T-helper 17 cell (primary cell): ENCODE measurements at regions not wholly inside any gene's neighbourhood (a gene's known extent, or its start where the extent isn't known, plus 50 kb on each side); places are given as distances from the start of the nearest gene placed in this dataset.

Source experiments
- ATAC-seq: fragments of 150-1000 bp; cut with Tn5 transposase; 2 replicates; pipeline ENCODE4 v1.10.0; 2021; ENCODE audit warnings: mild to moderate bottlenecking, moderate library complexity
- DNase-seq, 3 donors: peaks; one replicate each; pipeline versions ENCODE4 v3.0.0 to v3.0.0-alpha.2; 2020 to 2021
- H3K9me3 ChIP-seq: one replicate; pipeline ENCODE4 v1.7.0; 2013; ENCODE audit warnings: low read length, mild to moderate bottlenecking; ENCODE audit not compliant: control insufficient read depth, poor library complexity, severe bottlenecking
- H3K27ac Mint-ChIP-seq: one replicate; pipeline ENCODE4 v1.8.0; 2022; ENCODE audit warnings: mild to moderate bottlenecking, moderate library complexity, mixed read lengths
- H3K27me3 Mint-ChIP-seq: one replicate; pipeline ENCODE4 v1.8.0; 2022; ENCODE audit warnings: mixed read lengths
- H3K36me3 Mint-ChIP-seq: one replicate; pipeline ENCODE4 v1.8.0; 2022; ENCODE audit warnings: low read depth, mixed read lengths
- H3K4me1 Mint-ChIP-seq: one replicate; pipeline ENCODE4 v1.8.0; 2022; ENCODE audit warnings: mild to moderate bottlenecking, mixed read lengths
- H3K4me3 Mint-ChIP-seq: one replicate; pipeline ENCODE4 v1.8.0; 2022; ENCODE audit warnings: mild to moderate bottlenecking, moderate library complexity, mixed read lengths

DNA sequence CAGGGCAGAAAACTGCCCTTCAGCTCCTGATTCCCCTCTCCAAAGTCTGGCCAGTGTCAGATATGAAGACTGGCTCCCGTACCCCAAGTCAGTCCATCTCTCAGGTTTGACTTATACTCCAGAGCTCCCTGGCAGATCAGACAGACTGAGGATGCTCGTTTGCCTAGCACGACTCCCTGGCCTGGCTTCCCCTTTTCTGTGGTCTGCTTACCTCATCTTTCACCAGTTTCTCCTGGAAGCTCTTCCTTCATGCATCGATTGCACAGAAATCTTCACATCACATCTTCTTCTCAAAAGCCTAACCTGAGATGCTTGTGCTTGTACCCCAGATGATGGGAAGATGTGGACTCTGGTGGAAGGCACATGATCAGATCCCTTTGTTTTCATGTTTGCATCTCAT, 387.9 kb upstream of the POU3F3 start:
- no peaks in the 10 kb centered on the region for H3K9me3 ChIP-seq
- Mint-ChIP-seq H3K27me3 (no peaks in the 10 kb centered on the region), H3K27ac (no peak overlapping the region), H3K36me3 (no peaks in the 10 kb centered on the region), H3K4me1 (no peaks in the 10 kb centered on the region), H3K4me3 (no peak overlapping the region)
- no peak for ATAC-seq
- no peak for DNase-seq

DNA sequence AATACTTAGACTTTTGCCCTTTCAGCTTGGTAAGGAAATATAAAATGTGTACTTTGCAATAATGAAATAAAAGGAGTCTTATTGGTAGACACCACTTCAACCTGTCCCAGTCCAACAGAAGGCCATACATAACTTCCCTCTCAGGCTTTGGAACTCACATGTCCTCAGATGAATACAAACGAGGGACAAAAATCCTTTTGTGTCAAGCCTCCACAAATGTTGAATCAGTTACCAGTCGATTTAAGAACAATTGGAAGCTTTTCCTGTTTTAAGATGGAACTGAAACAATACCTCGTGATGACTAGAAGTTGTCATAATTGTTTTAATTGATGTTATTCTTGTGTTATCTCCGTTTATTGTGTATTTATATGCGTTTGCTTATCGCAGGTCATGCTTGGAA, 385.1 kb upstream of the POU3F3 start:
- Mint-ChIP-seq H3K4me1 (no peaks in the 10 kb centered on the region), H3K27ac (no peak overlapping the region), H3K4me3 (no peak overlapping the region), H3K27me3 (no peaks in the 10 kb centered on the region), H3K36me3 (no peaks in the 10 kb centered on the region)
- no peak for ATAC-seq
- H3K9me3 ChIP-seq = no peaks in the 10 kb centered on the region
- no peak for DNase-seq

GRCh38 chr2:104472076-104472475, 381.8 kb upstream of the POU3F3 start:
- no peaks in the 10 kb centered on the region for H3K9me3 ChIP-seq
- ATAC-seq (no peak), DNase-seq (no peak)
- H3K4me1 Mint-ChIP-seq = no peaks in the 10 kb centered on the region
- H3K4me3 Mint-ChIP-seq = no peak overlapping the region
- no peak overlapping the region for H3K27ac Mint-ChIP-seq
- no peaks in the 10 kb centered on the region for H3K36me3 Mint-ChIP-seq
- no peaks in the 10 kb centered on the region for H3K27me3 Mint-ChIP-seq

DNA sequence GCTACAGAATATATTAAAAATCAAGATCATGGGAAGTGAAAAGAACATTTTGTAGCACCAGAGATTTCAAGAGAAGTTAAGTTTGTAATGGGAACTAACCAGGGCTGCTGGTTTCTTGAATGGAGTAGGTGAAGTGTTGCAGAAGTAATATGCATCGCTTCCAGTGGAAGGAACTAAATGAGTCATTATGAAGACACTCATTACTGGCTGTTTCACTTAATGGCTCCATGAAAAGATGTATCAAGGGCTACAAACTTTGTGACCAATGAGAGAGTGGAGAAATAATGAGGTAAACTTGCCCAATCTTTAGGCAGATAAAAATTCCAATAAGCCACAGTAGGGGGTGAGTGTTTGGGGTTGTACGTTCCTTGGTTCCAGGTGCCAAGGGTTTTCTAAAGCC, 380.4 kb upstream of the POU3F3 start:
- H3K9me3 ChIP-seq = no peaks in the 10 kb centered on the region
- DNase-seq (no peak), ATAC-seq (no peak)
- Mint-ChIP-seq H3K4me3 (no peak overlapping the region), H3K4me1 (no peaks in the 10 kb centered on the region), H3K36me3 (no peaks in the 10 kb centered on the region), H3K27ac (no peak overlapping the region), H3K27me3 (no peaks in the 10 kb centered on the region)

GRCh38 chr2:104474716-104475115, 379.2 kb upstream of the POU3F3 start:
- H3K4me1 Mint-ChIP-seq = no peaks in the 10 kb centered on the region
- H3K36me3 Mint-ChIP-seq = no peaks in the 10 kb centered on the region
- H3K9me3 ChIP-seq = no peaks in the 10 kb centered on the region
- DNase-seq (no peak), ATAC-seq (no peak)
- H3K4me3 Mint-ChIP-seq = no peak overlapping the region
- no peak overlapping the region for H3K27ac Mint-ChIP-seq
- no peaks in the 10 kb centered on the region for H3K27me3 Mint-ChIP-seq

DNA sequence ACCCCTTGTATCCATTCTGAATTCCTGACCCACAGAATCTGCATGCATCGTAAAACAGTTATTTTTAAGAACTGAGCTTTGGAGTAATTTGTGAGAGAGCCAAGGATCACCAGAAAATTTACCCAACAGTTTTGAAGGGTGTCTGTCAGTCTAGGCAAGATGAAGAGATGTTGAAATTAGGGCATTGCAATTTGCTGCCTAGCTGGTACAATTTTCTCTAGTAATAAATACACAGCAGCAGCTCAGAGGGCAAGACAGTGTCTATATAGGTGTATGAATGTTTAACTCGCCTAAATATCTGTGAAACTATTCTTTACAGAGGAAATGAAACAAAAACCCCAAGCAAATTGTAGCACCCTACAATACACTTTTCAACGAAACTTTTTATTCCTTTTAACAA, 377.8 kb upstream of the POU3F3 start:
- Mint-ChIP-seq H3K27ac (no peak overlapping the region), H3K27me3 (no peaks in the 10 kb centered on the region), H3K4me1 (no peaks in the 10 kb centered on the region), H3K36me3 (no peaks in the 10 kb centered on the region), H3K4me3 (no peak overlapping the region)
- H3K9me3 ChIP-seq = no peaks in the 10 kb centered on the region
- ATAC-seq = no peak
- no peak for DNase-seq

DNA sequence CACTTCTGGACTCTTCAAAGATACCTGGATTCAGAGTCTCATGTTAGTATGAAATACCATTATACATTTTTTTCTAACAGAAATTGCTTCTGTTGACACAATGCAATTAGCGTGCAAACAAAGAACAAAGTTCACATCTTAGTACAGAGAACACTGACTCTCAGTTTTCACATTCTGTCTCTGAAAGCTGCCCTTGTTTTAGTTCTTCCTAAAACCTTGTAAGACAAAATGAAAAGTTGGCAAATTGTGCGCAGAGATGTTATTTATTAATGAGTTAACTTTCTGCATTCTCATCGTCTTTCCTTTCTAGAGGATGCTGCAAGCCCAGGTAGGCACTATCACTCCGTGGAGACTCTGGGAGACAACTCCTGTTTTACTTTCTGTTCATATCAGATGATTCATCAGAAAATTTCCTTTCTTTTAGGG, 377.3 kb upstream of the POU3F3 start:
- H3K4me3 Mint-ChIP-seq = no peak overlapping the region
- no peak for ATAC-seq
- H3K4me1 Mint-ChIP-seq = no peaks in the 10 kb centered on the region
- no peaks in the 10 kb centered on the region for H3K27me3 Mint-ChIP-seq
- DNase-seq = no peak
- no peak overlapping the region for H3K27ac Mint-ChIP-seq
- no peaks in the 10 kb centered on the region for H3K36me3 Mint-ChIP-seq
- H3K9me3 ChIP-seq = no peaks in the 10 kb centered on the region

GRCh38 chr2:104481341-104481740, 372.6 kb upstream of the POU3F3 start:
- Mint-ChIP-seq H3K4me1 (no peaks in the 10 kb centered on the region), H3K4me3 (no peak overlapping the region), H3K36me3 (no peaks in the 10 kb centered on the region), H3K27ac (no peak overlapping the region), H3K27me3 (no peaks in the 10 kb centered on the region)
- no peak for ATAC-seq
- DNase-seq = no peak
- H3K9me3 ChIP-seq = no peaks in the 10 kb centered on the region

DNA sequence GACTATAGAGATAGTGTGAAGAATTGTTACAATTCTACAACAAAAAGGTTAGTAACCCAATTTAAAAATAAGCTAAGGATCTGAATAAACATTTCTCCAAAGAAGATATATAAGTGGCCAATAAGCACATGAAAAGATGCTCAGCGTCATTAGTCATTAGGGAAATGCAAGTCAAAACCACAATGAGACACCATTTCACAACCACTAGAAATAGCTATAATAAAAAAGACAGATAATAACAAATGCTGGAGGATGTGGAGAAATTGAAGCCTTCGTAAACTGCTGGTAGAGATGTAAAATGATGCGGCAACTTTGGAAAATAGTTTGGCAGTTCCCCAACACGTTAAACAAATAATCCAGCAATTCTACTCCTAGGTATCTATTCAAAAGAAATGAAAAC, 366.5 kb upstream of the POU3F3 start:
- no peaks in the 10 kb centered on the region for H3K27me3 Mint-ChIP-seq
- H3K4me1 Mint-ChIP-seq = no peaks in the 10 kb centered on the region
- ATAC-seq (no peak), DNase-seq (no peak)
- H3K9me3 ChIP-seq = no peaks in the 10 kb centered on the region
- H3K36me3 Mint-ChIP-seq = no peaks in the 10 kb centered on the region
- H3K4me3 Mint-ChIP-seq = no peak overlapping the region
- no peak overlapping the region for H3K27ac Mint-ChIP-seq

DNA sequence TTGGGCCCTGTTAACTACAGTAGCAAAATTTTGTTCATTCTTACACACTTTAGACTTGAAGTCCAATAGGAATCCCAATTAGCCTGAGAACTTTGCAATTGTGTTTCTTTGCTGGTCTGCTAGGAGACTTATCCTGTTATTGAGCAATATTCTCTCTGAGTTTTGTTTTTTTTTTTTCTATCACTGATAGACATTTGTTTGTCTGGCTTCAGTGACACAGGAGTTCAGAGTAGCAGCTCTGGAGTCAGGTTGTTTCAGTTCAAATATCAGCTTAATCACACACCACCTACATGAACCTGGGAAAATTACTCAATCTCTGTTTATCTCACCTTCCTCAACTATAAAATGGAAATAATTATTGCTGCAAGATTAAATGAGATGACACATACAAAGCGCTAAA, 360.2 kb upstream of the POU3F3 start:
- no peaks in the 10 kb centered on the region for H3K9me3 ChIP-seq
- Mint-ChIP-seq H3K4me1 (no peaks in the 10 kb centered on the region), H3K27me3 (no peaks in the 10 kb centered on the region), H3K27ac (no peak overlapping the region), H3K4me3 (no peak overlapping the region), H3K36me3 (no peaks in the 10 kb centered on the region)
- ATAC-seq (no peak), DNase-seq (no peak)

- no peaks in the 10 kb centered on the region for H3K9me3 ChIP-seq
- Mint-ChIP-seq H3K36me3 (no peaks in the 10 kb centered on the region), H3K4me3 (no peak overlapping the region), H3K27me3 (no peaks in the 10 kb centered on the region), H3K4me1 (no peaks in the 10 kb centered on the region), H3K27ac (no peak overlapping the region)
- DNase-seq = no peak
- no peak for ATAC-seq
Measured at GRCh38 chr2:104501342-104501741, 352.6 kb upstream of the POU3F3 start.

GRCh38 chr2:104501929-104502328, 352.0 kb upstream of the POU3F3 start:
- no peak overlapping the region for H3K4me3 Mint-ChIP-seq
- H3K9me3 ChIP-seq = no peaks in the 10 kb centered on the region
- H3K27ac Mint-ChIP-seq = no peak overlapping the region
- no peaks in the 10 kb centered on the region for H3K36me3 Mint-ChIP-seq
- DNase-seq (no peak), ATAC-seq (no peak)
- no peaks in the 10 kb centered on the region for H3K27me3 Mint-ChIP-seq
- H3K4me1 Mint-ChIP-seq = no peaks in the 10 kb centered on the region

DNA sequence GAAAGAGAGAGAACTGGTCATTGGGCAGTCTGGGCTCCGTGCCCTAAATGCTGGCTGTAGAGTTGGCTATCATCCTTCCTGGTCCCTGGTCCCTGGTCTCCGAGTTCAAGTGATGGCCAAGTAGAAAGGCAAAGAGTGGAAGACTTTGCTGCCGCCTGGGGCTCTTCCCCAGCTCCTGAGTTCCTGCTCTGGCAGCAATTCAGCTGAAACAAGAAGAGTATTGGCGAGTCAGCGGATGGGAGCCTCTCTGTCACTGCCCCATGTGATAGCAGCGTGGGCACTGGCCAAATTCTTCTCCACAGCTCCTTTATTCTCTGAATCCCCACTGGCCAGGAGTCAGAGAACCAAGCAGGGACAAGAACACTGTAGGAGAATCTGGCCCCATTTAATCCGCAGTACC, 351.0 kb upstream of the POU3F3 start:
- no peaks in the 10 kb centered on the region for H3K36me3 Mint-ChIP-seq
- no peak for ATAC-seq
- H3K9me3 ChIP-seq = no peaks in the 10 kb centered on the region
- H3K4me3 Mint-ChIP-seq = no peak overlapping the region
- H3K4me1 Mint-ChIP-seq = no peaks in the 10 kb centered on the region
- no peak overlapping the region for H3K27ac Mint-ChIP-seq
- no peaks in the 10 kb centered on the region for H3K27me3 Mint-ChIP-seq
- DNase-seq = no peak

DNA sequence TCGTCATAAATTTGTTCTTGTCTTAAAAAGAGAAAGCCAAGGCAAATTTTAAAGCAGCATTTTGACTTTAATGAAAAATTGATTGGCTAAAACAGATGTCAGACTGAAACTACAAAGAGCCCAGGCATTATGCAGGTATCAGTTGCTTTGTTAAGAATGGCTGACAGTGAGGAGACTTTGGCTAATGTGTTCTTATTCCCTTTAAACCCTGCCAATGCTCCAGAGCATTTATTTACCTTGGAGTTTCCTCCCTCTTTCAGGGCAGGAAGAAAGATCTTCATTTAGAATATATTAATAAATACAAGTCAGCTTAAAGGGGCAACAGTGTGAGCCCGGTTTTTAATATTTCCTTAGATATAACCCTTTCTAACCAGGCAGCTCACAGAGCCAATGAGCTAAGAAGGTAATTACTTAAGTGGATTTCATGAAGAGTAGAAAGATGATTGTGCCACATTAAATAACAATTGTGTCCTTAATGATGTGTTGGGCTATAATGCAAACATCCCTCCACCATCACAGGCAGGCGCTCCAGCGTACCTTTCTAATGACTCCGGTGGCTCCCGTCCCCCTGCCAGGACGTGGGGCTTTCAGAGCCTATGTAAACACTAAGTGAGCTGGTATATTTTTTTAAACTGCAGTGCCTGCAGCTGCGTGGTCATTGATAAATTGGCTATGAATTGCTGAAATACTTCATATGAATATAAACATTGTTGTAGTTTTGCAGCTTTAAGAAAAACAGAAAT, 349.4 kb upstream of the POU3F3 start:
- Mint-ChIP-seq H3K4me1 (no peaks in the 10 kb centered on the region), H3K36me3 (no peaks in the 10 kb centered on the region), H3K27me3 (no peaks in the 10 kb centered on the region), H3K27ac (no peak overlapping the region), H3K4me3 (no peak overlapping the region)
- ATAC-seq (no peak), DNase-seq (no peak)
- no peaks in the 10 kb centered on the region for H3K9me3 ChIP-seq
